B cell (primary cell): ENCODE measurements at regions not wholly inside any gene's neighbourhood (a gene's known extent, or its start where the extent isn't known, plus 50 kb on each side); places are given as distances from the start of the nearest gene placed in this dataset.

Experiments used
- CTCF ChIP-seq: fragments of 200-600 bp; IDR thresholded peaks from one replicate; pipeline ENCODE4 v1.8.0; 2022; ENCODE audit warnings: antibody characterized with exemption, mild to moderate bottlenecking
- EZH2 ChIP-seq: IDR thresholded peaks from 2 replicates; pipeline ENCODE4 v1.6.1; 2012; ENCODE audit warnings: borderline replicate concordance, low read depth, mild to moderate bottlenecking, moderate library complexity, low read length; ENCODE audit not compliant: insufficient read depth, poor library complexity, severe bottlenecking

GRCh38 chr7:49487830-49488140 is 285.7 kb upstream of the VWC2 start:
- TF ChIP-seq CTCF: no peak
- no peak for TF ChIP-seq EZH2
